K562 (cell line): ENCODE measurements at regions not wholly inside any gene's neighbourhood (a gene's known extent, or its start where the extent isn't known, plus 50 kb on each side); places are given as distances from the start of the nearest gene placed in this dataset.

Source experiments
- ATAC-seq: fragments of 200-7000 bp; cut with Tn5 transposase; 3 replicates; pipeline ENCODE4 v1.9.1; 2020; ENCODE audit warnings: moderate library complexity
- BruUV-seq: library from RNA; stranded (reverse); fragments of 400-500 nt; replicated peaks from 2 replicates; lab custom pipeline; 2021; lab: Mats Ljungman, UMichigan
- CTCF ChIA-PET: fragments of 300-600 bp; formaldehyde crosslinking; extraction: SDS; loops from one replicate; lab custom pipeline; 2021; ENCODE audit warnings: low intra/inter-chr PET ratio; lab: Yijun Ruan, JAX
- POLR2A ChIA-PET: fragments of 300-600, 350-650 bp; sonication (Branson Sonifier 250); formaldehyde crosslinking; extraction: SDS; loops from one replicate; lab custom pipeline; 2021; ENCODE audit warnings: antibody characterized with exemption, inconsistent platforms; lab: Yijun Ruan, JAX
- DNase-seq, 4 experiments: peaks; one replicate each; pipeline versions ENCODE4 v3.0.0 to v3.0.0-alpha.2; 2011 to 2018; ENCODE audit warnings: low spot score in 3 of 4, mixed read lengths in 3 of 4; ENCODE audit errors: extremely low read depth in 1 of 4
- FAIRE-seq: peaks from 2 replicates; lab custom pipeline; 2011; peaks lifted over from hg19 to GRCh38; lab: Jason Lieb, UNC
- H2AFZ ChIP-seq: 2 replicates; pipeline ENCODE4 v1.6.0; 2011; ENCODE audit warnings: low read depth, low read length, control low read depth, inconsistent platforms
- H3K27ac ChIP-seq: fragments of 200-600 bp; 3 replicates; pipeline ENCODE4 v1.8.0; 2011; ENCODE audit warnings: low read depth, mild to moderate bottlenecking, control low read depth, inconsistent platforms, low read length, moderate library complexity, mixed read lengths; ENCODE audit errors: extremely low read depth
- H3K27me3 ChIP-seq, 2 experiments: fragments of 300-600 bp in 1 of 2; 2 replicates in 1 of 2; 3 replicates in 1 of 2; pipeline versions ENCODE4 v1.6.0 to v1.8.0; 2011; ENCODE audit warnings: inconsistent platforms in 2 of 2, low read length in 2 of 2, mild to moderate bottlenecking in 1 of 2, mixed read lengths in 1 of 2, moderate library complexity in 1 of 2; ENCODE audit not compliant: control insufficient read depth in 2 of 2, insufficient read depth in 2 of 2
- H3K36me3 ChIP-seq: fragments of 300-600 bp; 3 replicates; pipeline ENCODE4 v1.8.0; 2011; ENCODE audit warnings: mild to moderate bottlenecking, low read length, inconsistent platforms; ENCODE audit not compliant: control insufficient read depth, insufficient read depth
- H3K4me1 ChIP-seq, 2 experiments: fragments of 200-600 bp in 1 of 2; replicated peaks in 1 of 2; 2 replicates in 1 of 2; 3 replicates in 1 of 2; pipeline versions ENCODE4 v1.5.1 to v1.8.0; 2011; ENCODE audit warnings: inconsistent platforms in 2 of 2, low read length in 2 of 2, mild to moderate bottlenecking in 1 of 2, mixed read lengths in 1 of 2, moderate library complexity in 1 of 2; ENCODE audit not compliant: control insufficient read depth in 2 of 2, insufficient read depth in 2 of 2
- H3K4me2 ChIP-seq: 2 replicates; pipeline ENCODE4 v1.6.1; 2011; ENCODE audit warnings: low read length, control low read depth, inconsistent platforms, mixed read lengths; ENCODE audit not compliant: insufficient read depth
- H3K4me3 ChIP-seq: fragments of 200-600 bp; sonication (generic), shearing (Covaris generic); 2 replicates; pipeline ENCODE4 v1.5.1; 2016; ENCODE audit warnings: control low read depth, inconsistent platforms
- H3K79me2 ChIP-seq: fragments of 200-600 bp; 3 replicates; pipeline ENCODE4 v1.8.0; 2011; ENCODE audit warnings: low read length, inconsistent platforms; ENCODE audit not compliant: control insufficient read depth, insufficient read depth
- H3K9ac ChIP-seq, 2 experiments: 2 replicates each; pipeline versions ENCODE4 v1.6.0 to v1.6.1; 2011; ENCODE audit warnings: low read depth in 2 of 2, low read length in 2 of 2, control low read depth in 1 of 2, inconsistent platforms in 1 of 2, mild to moderate bottlenecking in 1 of 2, mixed read lengths in 1 of 2; ENCODE audit not compliant: insufficient read depth in 1 of 2
- H3K9me1 ChIP-seq: one replicate; pipeline ENCODE4 v1.6.0; 2011; ENCODE audit warnings: inconsistent platforms, mild to moderate bottlenecking, low read length, moderate library complexity; ENCODE audit not compliant: control insufficient read depth, insufficient read depth
- H3K9me3 ChIP-seq: replicated peaks from 2 replicates; pipeline ENCODE4 v1.5.1; 2011; ENCODE audit warnings: low read depth, low read length, inconsistent platforms; ENCODE audit not compliant: control insufficient read depth, insufficient read depth
- H4K20me1 ChIP-seq: replicated peaks from 2 replicates; pipeline ENCODE4 v1.6.1; 2011; ENCODE audit warnings: low read length, inconsistent platforms, mixed read lengths; ENCODE audit not compliant: control insufficient read depth, insufficient read depth
- ELF4 ChIP-seq: fragments of 450-650 bp; formaldehyde crosslinking; IDR thresholded peaks from 2 replicates; pipeline ENCODE4 v1.4.0; 2022; ENCODE audit warnings: missing genetic modification characterization
- NRF1 ChIP-seq, 2 experiments: fragments of 450-650 bp; IDR thresholded peaks in 1 of 2; conservative IDR thresholded peaks in 1 of 2; 2 replicates each; pipeline ENCODE4 v1.6.1; 2014; ENCODE audit warnings: mild to moderate bottlenecking in 2 of 2
- PHF21A ChIP-seq: fragments of 450-650 bp; IDR thresholded peaks from 2 replicates; pipeline ENCODE4 v1.6.1; 2017; ENCODE audit warnings: low read depth, borderline replicate concordance
- ZFP30 ChIP-seq: fragments of 250-450 bp; sonication (Bioruptor Pico); IDR thresholded peaks from 2 replicates; pipeline ENCODE4 v1.8.0; 2022; ENCODE audit warnings: moderate library complexity, mild to moderate bottlenecking, inconsistent platforms, borderline replicate concordance
- ZNF318 ChIP-seq, 2 experiments: fragments of 450-650 bp; IDR thresholded peaks; 2 replicates each; pipeline ENCODE4 v1.6.1; 2016; ENCODE audit warnings: mild to moderate bottlenecking in 2 of 2, borderline replicate concordance in 1 of 2, low read depth in 1 of 2, moderate library complexity in 1 of 2
- WGBS: fragments of 100-300 bp; shearing (Covaris generic); methylation state at CpG from one replicate; pipeline ENCODE4 v1.1.6; 2016; ENCODE audit warnings: low coverage, mixed read lengths; ENCODE audit not compliant: insufficient coverage; ENCODE audit errors: missing lambda C conversion rate; 5-methylcytosine and 5-hydroxymethylcytosine counted together
- in situ Hi-C: fragments of 300-500 bp; cut with MboI; formaldehyde crosslinking; loops from 4 replicates; pipeline ENCODE4 v1.15.0; 2018; ENCODE audit warnings: inconsistent platforms, mixed read lengths
- intact Hi-C: fragments of 100-400 bp; cut with micrococcal nuclease; formaldehyde crosslinking; loops from 2 replicates; pipeline ENCODE4 v1.14.2; 2022

GRCh38 chr2:441258-442022 lies 153.5 kb upstream of the ALKAL2 start:
- Histone ChIP-seq H2AFZ (no peak overlapping the region), H3K9me1 (no peaks in the 10 kb centered on the region), H3K9ac (no peak overlapping the region), H3K36me3 (no peaks in the 10 kb centered on the region), H3K4me1 (peaks cover 0 to 4% of the 10 kb centered on the region in 2 experiments; a peak in 2 of 5 replicates), H3K4me2 (no peak overlapping the region), H3K79me2 (no peaks in the 10 kb centered on the region), H3K9me3 (no peaks in the 10 kb centered on the region), H3K27me3 (peaks cover 8 to 69% of the 10 kb centered on the region in 2 experiments), H3K4me3 (no peak overlapping the region), H3K27ac (no peak overlapping the region), H4K20me1 (no peaks in the 10 kb centered on the region)
- no peak for DNase-seq
- no TSS peak for BruUV-seq
- intact Hi-C loops: no loop called here
- no peak for FAIRE-seq
- ChIA-PET POLR2A (interaction anchor here (0.6 kb wide), 1 partner anchor 64 kb away, joined by 3 read pairs; no protein-coding TSS in a partner anchor), CTCF (no interaction called here)
- TF ChIP-seq ELF4 (no peak), ZFP30 (CRISPR knock-in tag) (no peak)
- 0% methylated on average over 15 of the region's 16 CpGs for WGBS
- no peak for ATAC-seq
- in situ Hi-C loops: no loop called here

GRCh38 chr2:440403-440740 lies 152.5 kb upstream of the ALKAL2 start:
- Histone ChIP-seq H2AFZ (no peak overlapping the region), H3K4me3 (no peak overlapping the region), H3K27me3 (peaks cover 8 to 59% of the 10 kb centered on the region in 2 experiments; a peak in 4 of 5 replicates), H3K4me1 (peaks cover 0 to 4% of the 10 kb centered on the region in 2 experiments; a peak in 2 of 5 replicates), H3K79me2 (no peaks in the 10 kb centered on the region), H3K4me2 (no peak overlapping the region), H3K9me1 (no peaks in the 10 kb centered on the region), H3K27ac (no peak overlapping the region), H4K20me1 (no peaks in the 10 kb centered on the region), H3K9ac (no peak overlapping the region), H3K9me3 (no peaks in the 10 kb centered on the region), H3K36me3 (no peaks in the 10 kb centered on the region)
- ChIA-PET POLR2A (no interaction called here), CTCF (no interaction called here)
- ATAC-seq: no peak
- intact Hi-C loops (no loop called here), in situ Hi-C loops (no loop called here)
- no peak for FAIRE-seq
- DNase-seq: no peak
- WGBS: 0% methylated on average over 4 of the region's 4 CpGs
- BruUV-seq: no TSS peak
- TF ChIP-seq NRF1 (conservative IDR thresholded peaks at IDR 0.05 in 1 of 2, IDR thresholded peaks at IDR 0.05 in 1 of 2): no peak
- no peak for TF ChIP-seq ZNF318 (IDR thresholded peaks at IDR 0.05; ENCODE audit: borderline replicate concordance in 1 of 2, low read depth in 1 of 2)
- no peak for TF ChIP-seq PHF21A
